CD4-positive, alpha-beta T cell treated with Interleukin-1 beta for 1 hour (primary cell): ENCODE measurements at regions not wholly inside any gene's neighbourhood (a gene's known extent, or its start where the extent isn't known, plus 50 kb on each side); places are given as distances from the start of the nearest gene placed in this dataset.

Source experiments
- DNase-seq, 2 donors: peaks; one replicate each; pipeline ENCODE4 v3.0.0-alpha.2; 2020 to 2022

GRCh38 chr20:51335329-51335841 lies 207.1 kb downstream of the NFATC2 start:
- DNase-seq: no peak

GRCh38 chr20:51334609-51335008 lies 207.9 kb downstream of the NFATC2 start:
- no peak for DNase-seq

- no peak for DNase-seq
These were observed 208.5 kb downstream of the NFATC2 start for GRCh38 chr20:51333971-51334370.

GRCh38 chr20:51333446-51333845 lies 209.1 kb downstream of the NFATC2 start:
- no peak for DNase-seq

- DNase-seq: no peak
These were observed 211.0 kb downstream of the NFATC2 start for GRCh38 chr20:51331481-51331880.

GRCh38 chr20:51329845-51330244 lies 212.7 kb downstream of the NFATC2 start:
- no peak for DNase-seq

GRCh38 chr20:51327251-51327841 lies 215.2 kb downstream of the NFATC2 start:
- DNase-seq: no peak

GRCh38 chr20:51326201-51326819 lies 216.2 kb downstream of the NFATC2 start:
- DNase-seq: no peak

- no peak for DNase-seq
These were observed 220.3 kb downstream of the NFATC2 start for GRCh38 chr20:51322164-51322707.

- no peak for DNase-seq
These were observed 221.0 kb downstream of the NFATC2 start for GRCh38 chr20:51321343-51322163.

- DNase-seq: no peak
These were observed 223.0 kb downstream of the NFATC2 start for GRCh38 chr20:51319522-51319921.

GRCh38 chr20:51318058-51318949 lies 224.2 kb downstream of the NFATC2 start:
- peak; percentile 23 to 46 for DNase-seq

- DNase-seq: no peak
These were observed 227.1 kb downstream of the NFATC2 start for GRCh38 chr20:51315390-51315789.

GRCh38 chr20:51313358-51313827 lies 229.1 kb downstream of the NFATC2 start:
- no peak for DNase-seq

GRCh38 chr20:51312480-51312783 lies 230.1 kb downstream of the NFATC2 start:
- DNase-seq: no peak

GRCh38 chr20:51311636-51312479 lies 230.7 kb downstream of the NFATC2 start:
- no peak for DNase-seq

- no peak for DNase-seq
These were observed 232.3 kb downstream of the NFATC2 start for GRCh38 chr20:51310216-51310615.

- no peak for DNase-seq
These were observed 233.4 kb downstream of the NFATC2 start for GRCh38 chr20:51309128-51309527.

- DNase-seq: peak; percentile 62
These were observed 235.8 kb downstream of the NFATC2 start for GRCh38 chr20:51306521-51307358.

- DNase-seq: no peak
These were observed 236.4 kb downstream of the NFATC2 start for GRCh38 chr20:51306081-51306480.
